GM19023 (cell line): ENCODE measurements at regions not wholly inside any gene's neighbourhood (a gene's known extent, or its start where the extent isn't known, plus 50 kb on each side); places are given as distances from the start of the nearest gene placed in this dataset.
"Not testable (repeated sequence)": the region's sequence is repeated elsewhere in the genome, so short reads cannot be mapped to it uniquely, and the experiment has no call there.

Experiments used
- ATAC-seq: cut with Tn5 transposase; IDR thresholded peaks from one replicate; pipeline ENCODE4 v1.9.1; 2021; ENCODE audit warnings: mild to moderate bottlenecking, moderate library complexity; ENCODE audit not compliant: unreplicated experiment

GRCh38 chr12:84077679-84078078 is 834.9 kb downstream of the SLC6A15 start:
- ATAC-seq = no peak

GRCh38 chr12:84075991-84076390 is 836.6 kb downstream of the SLC6A15 start:
- no peak for ATAC-seq

- no peak for ATAC-seq
Observed at GRCh38 chr12:84073401-84073800, 839.2 kb downstream of the SLC6A15 start.

- ATAC-seq = no peak
Observed at GRCh38 chr12:84072961-84073360, 839.6 kb downstream of the SLC6A15 start.

- ATAC-seq = no peak
Observed at GRCh38 chr12:84070292-84070691, 842.3 kb downstream of the SLC6A15 start.

- no peak for ATAC-seq
Observed at GRCh38 chr12:84069699-84070098, 842.9 kb downstream of the SLC6A15 start.

- no peak for ATAC-seq
Observed at GRCh38 chr12:84069198-84069597, 843.4 kb downstream of the SLC6A15 start.

- no peak for ATAC-seq
Observed at GRCh38 chr12:84058136-84058535, 854.5 kb downstream of the SLC6A15 start.

GRCh38 chr12:84054811-84055210 is 857.8 kb downstream of the SLC6A15 start:
- ATAC-seq = no peak

GRCh38 chr12:84047881-84048280 is 864.7 kb downstream of the SLC6A15 start:
- no peak for ATAC-seq

- no peak for ATAC-seq
Observed at GRCh38 chr12:84046859-84047258, 865.7 kb downstream of the SLC6A15 start.

GRCh38 chr12:84043355-84043754 is 869.2 kb downstream of the SLC6A15 start:
- ATAC-seq = no peak

- ATAC-seq = no peak
Observed at GRCh38 chr12:84038242-84038641, 874.4 kb downstream of the SLC6A15 start.

- ATAC-seq = no peak
Observed at GRCh38 chr12:84036912-84037311, 875.7 kb downstream of the SLC6A15 start.

GRCh38 chr12:84035766-84036165 is 876.8 kb downstream of the SLC6A15 start:
- ATAC-seq = no peak

- ATAC-seq = no peak
Observed at GRCh38 chr12:84034871-84035270, 877.7 kb downstream of the SLC6A15 start.

- ATAC-seq = no peak
Observed at GRCh38 chr12:84033162-84033561, 879.4 kb downstream of the SLC6A15 start.

GRCh38 chr12:84018556-84019179 is 893.9 kb downstream of the SLC6A15 start:
- not testable (repeated sequence) for ATAC-seq

GRCh38 chr12:84016956-84017355 is 895.6 kb downstream of the SLC6A15 start:
- ATAC-seq = no peak

GRCh38 chr12:83997423-83997822 is 915.2 kb downstream of the SLC6A15 start:
- no peak for ATAC-seq

- ATAC-seq = no peak
Observed at GRCh38 chr12:83996671-83997070, 915.9 kb downstream of the SLC6A15 start.

- no peak for ATAC-seq
Observed at GRCh38 chr12:83985084-83985483, 927.5 kb downstream of the SLC6A15 start.

GRCh38 chr12:83980398-83980797 is 932.2 kb downstream of the SLC6A15 start:
- ATAC-seq = no peak
